ENCODE measurements at regions not wholly inside any gene's neighbourhood (a gene's known extent, or its start where the extent isn't known, plus 50 kb on each side); places are given as distances from the start of the nearest gene placed in this dataset.
A peak's percentile ranks its signal among the peaks of the same experiment; 100 is the strongest.
"Not testable (repeated sequence)": the region's sequence is repeated elsewhere in the genome, so short reads cannot be mapped to it uniquely, and the experiment has no call there.

DNA sequence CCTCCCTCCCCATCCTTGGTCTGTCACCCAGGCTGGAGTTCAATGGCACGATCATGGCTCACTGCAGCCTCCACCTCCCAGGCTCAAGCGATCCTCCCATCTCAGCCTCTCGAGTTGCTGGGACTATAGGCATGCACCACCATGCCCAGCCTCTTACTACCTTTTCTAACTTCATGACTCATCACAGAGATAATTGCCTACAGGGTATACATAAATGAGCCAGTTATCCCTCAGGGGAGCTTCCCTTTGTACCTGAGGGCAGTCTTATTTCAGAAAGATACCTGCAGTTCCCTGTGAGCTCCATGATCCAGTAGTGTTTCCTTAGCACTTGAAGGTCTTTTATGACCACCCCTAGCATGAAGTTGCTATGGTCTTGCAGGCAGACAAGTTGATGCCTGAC is 94.2 kb upstream of the DNAJC1 start:
- TF ChIP-seq EP300 (IDR thresholded peaks at IDR 0.05) (no peak), POLR2AphosphoS5 (IDR thresholded peaks at IDR 0.05) (no peak), CTCF (IDR thresholded peaks at IDR 0.05) (no peak), POLR2A (IDR thresholded peaks at IDR 0.05) (no peak)
- H3K4me1 ChIP-seq = no peaks in the 10 kb centered on the region
- ATAC-seq (ENCODE audit: low FRiP score in 2 of 2) (no peak), DNase-seq (no peak)
- H3K27ac ChIP-seq = no peak overlapping the region
- H3K36me3 ChIP-seq = no peaks in the 10 kb centered on the region
- H3K9me3 ChIP-seq = no peaks in the 10 kb centered on the region
- WGBS, 2 donors = 90 to 100% methylated on average over 2 to 3 of the region's 3 CpGs
- no peak overlapping the region for H3K4me3 ChIP-seq
- H3K27me3 ChIP-seq = no peaks in the 10 kb centered on the region

- H3K4me3 ChIP-seq; ATAC-seq (ENCODE audit: low FRiP score in 2 of 2); H3K9me3 ChIP-seq; DNase-seq; H3K27me3 ChIP-seq; H3K4me1 ChIP-seq; H3K27ac ChIP-seq; H3K36me3 ChIP-seq: not testable (repeated sequence)
- WGBS, 2 donors = 75 to 77% methylated on average over 1 of the region's 1 CpG
Measured at GRCh38 chr10:22091260-22091659, 87.7 kb upstream of the DNAJC1 start.

DNA sequence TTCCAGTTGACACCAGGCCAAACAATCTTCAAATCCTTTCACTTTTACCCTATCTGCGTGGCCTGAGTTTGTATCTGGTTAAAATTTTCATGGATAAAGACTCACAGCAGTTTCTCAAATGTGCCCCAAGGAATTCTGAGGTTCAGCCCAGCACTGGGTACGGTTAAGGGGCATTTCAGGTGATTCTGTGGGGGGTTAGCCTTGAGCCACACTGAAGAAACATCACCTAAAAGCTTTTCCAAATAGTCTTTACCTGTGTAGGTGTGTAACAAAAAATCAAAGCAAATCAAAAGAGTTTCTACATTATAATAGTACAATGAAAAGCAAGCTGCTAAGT is 83.8 kb upstream of the DNAJC1 start:
- H3K27me3 ChIP-seq = no peaks in the 10 kb centered on the region
- TF ChIP-seq POLR2A (IDR thresholded peaks at IDR 0.05) (no peak), CTCF (IDR thresholded peaks at IDR 0.05) (no peak), POLR2AphosphoS5 (IDR thresholded peaks at IDR 0.05) (no peak), EP300 (IDR thresholded peaks at IDR 0.05) (no peak)
- no peak overlapping the region for H3K4me3 ChIP-seq
- no peaks in the 10 kb centered on the region for H3K36me3 ChIP-seq
- WGBS, 2 donors = 86 to 90% methylated on average over 2 of the region's 2 CpGs
- H3K27ac ChIP-seq = peak overlapping the region in 1 of 4 donors; percentile 25
- no peak for ATAC-seq (ENCODE audit: low FRiP score in 2 of 2)
- H3K9me3 ChIP-seq = no peaks in the 10 kb centered on the region
- no peak for DNase-seq
- H3K4me1 ChIP-seq = no peaks in the 10 kb centered on the region

- Histone ChIP-seq H3K9me3 (no peaks in the 10 kb centered on the region), H3K27ac (peak overlapping the region in 1 of 4 donors; percentile 25), H3K27me3 (no peaks in the 10 kb centered on the region), H3K4me1 (no peaks in the 10 kb centered on the region), H3K36me3 (no peaks in the 10 kb centered on the region), H3K4me3 (no peak overlapping the region)
- DNase-seq (peak in 1 of 2 donors; percentile 60), ATAC-seq (ENCODE audit: low FRiP score in 2 of 2) (peak; percentile 62 to 90)
- TF ChIP-seq POLR2A (IDR thresholded peaks at IDR 0.05) = no peak
- no peak for TF ChIP-seq CTCF (IDR thresholded peaks at IDR 0.05)
- no peak for TF ChIP-seq EP300 (IDR thresholded peaks at IDR 0.05)
- no peak for TF ChIP-seq POLR2AphosphoS5 (IDR thresholded peaks at IDR 0.05)
- 59 to 61% methylated on average over 5 of the region's 5 CpGs for WGBS, 2 donors
Measured at GRCh38 chr10:22086730-22087401, 83.3 kb upstream of the DNAJC1 start.

DNA sequence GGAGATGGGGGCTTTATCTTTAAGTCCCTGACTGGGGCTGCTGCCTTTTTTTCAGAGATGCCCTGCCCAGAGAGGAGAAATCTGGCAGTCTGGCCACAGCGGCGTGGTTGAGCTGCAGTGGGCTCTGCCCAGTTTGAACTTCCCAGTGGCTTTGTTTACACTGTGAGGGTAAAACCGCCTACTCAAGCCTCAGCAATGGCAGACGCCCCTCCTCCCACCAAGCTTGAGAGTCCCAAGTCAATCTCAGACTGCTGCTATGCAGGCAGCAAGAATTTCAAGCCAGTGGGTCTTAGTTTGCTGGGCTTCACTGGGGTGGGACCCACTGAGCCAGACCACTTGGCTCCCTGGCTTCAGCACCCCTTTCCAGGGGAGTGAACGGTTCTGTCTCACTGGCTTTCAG is 76.4 kb upstream of the DNAJC1 start:
- DNase-seq; H3K36me3 ChIP-seq; H3K4me3 ChIP-seq; ATAC-seq (ENCODE audit: low FRiP score in 2 of 2); H3K27ac ChIP-seq; H3K4me1 ChIP-seq; H3K9me3 ChIP-seq; H3K27me3 ChIP-seq: not testable (repeated sequence)
- 43 to 44% methylated on average over 3 to 5 of the region's 5 CpGs for WGBS, 2 donors

DNA sequence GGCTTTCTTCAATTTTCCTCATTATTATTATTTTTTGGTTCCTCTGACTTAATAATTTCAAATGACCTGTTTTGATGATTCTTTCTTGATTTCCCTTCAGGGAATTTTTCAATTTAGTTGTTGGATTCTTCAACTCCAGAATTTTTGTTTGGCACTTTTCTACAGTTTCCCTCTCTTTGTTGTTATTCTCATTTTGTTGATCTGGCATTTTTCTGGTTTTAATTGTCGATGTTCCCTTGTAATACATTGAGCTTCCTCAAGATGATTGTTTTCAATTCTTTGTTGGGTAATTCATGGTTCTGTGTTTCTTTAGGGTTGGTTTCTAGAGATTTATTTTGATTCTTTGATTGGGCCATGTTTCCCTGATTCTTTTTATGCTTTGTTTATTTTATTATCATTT is 67.8 kb upstream of the DNAJC1 start:
- H3K4me3 ChIP-seq = no peak overlapping the region
- H3K4me1 ChIP-seq = no peaks in the 10 kb centered on the region
- ATAC-seq (ENCODE audit: low FRiP score in 2 of 2) = no peak
- no peaks in the 10 kb centered on the region for H3K27me3 ChIP-seq
- H3K36me3 ChIP-seq = no peaks in the 10 kb centered on the region
- 100% methylated on average over 1 of the region's 1 CpG for WGBS, 2 donors
- DNase-seq = no peak
- TF ChIP-seq CTCF (IDR thresholded peaks at IDR 0.05) (no peak), POLR2AphosphoS5 (IDR thresholded peaks at IDR 0.05) (no peak), POLR2A (IDR thresholded peaks at IDR 0.05) (no peak), EP300 (IDR thresholded peaks at IDR 0.05) (no peak)
- H3K9me3 ChIP-seq = peaks cover 10 to 18% (median 15%) of the 10 kb centered on the region in 4 donors
- H3K27ac ChIP-seq = no peak overlapping the region
